Loucy (cell line): ENCODE measurements at regions not wholly inside any gene's neighbourhood (a gene's known extent, or its start where the extent isn't known, plus 50 kb on each side); places are given as distances from the start of the nearest gene placed in this dataset.

Source experiments
- H2AFZ ChIP-seq: fragments of 200-600 bp; sonication (generic); 2 replicates; pipeline ENCODE4 v1.6.0; 2016; ENCODE audit warnings: antibody characterized with exemption, mild to moderate bottlenecking, low read length, moderate library complexity
- H3F3A ChIP-seq: fragments of 200-600 bp; 2 replicates; pipeline ENCODE4 v1.6.0; 2016; ENCODE audit warnings: antibody characterized with exemption, low read depth, mild to moderate bottlenecking
- H3K27me3 ChIP-seq: fragments of 200-600 bp; sonication (generic); 2 replicates; pipeline ENCODE4 v1.6.1; 2014; ENCODE audit warnings: low read length, mild to moderate bottlenecking; ENCODE audit not compliant: insufficient read depth, poor library complexity, severe bottlenecking
- H3K36me3 ChIP-seq: fragments of 200-600 bp; sonication (generic); 2 replicates; pipeline ENCODE4 v1.6.1; 2016; ENCODE audit warnings: low read length; ENCODE audit not compliant: insufficient read depth
- H3K4me1 ChIP-seq: fragments of 200-600 bp; sonication (generic); 2 replicates; pipeline ENCODE4 v1.5.1; 2014; ENCODE audit warnings: low read length, mild to moderate bottlenecking; ENCODE audit not compliant: insufficient read depth, poor library complexity, severe bottlenecking
- H3K4me2 ChIP-seq: fragments of 200-600 bp; sonication (generic); 2 replicates; pipeline ENCODE4 v1.6.0; 2014; ENCODE audit warnings: antibody characterized with exemption, low read length, low read depth, mild to moderate bottlenecking; ENCODE audit not compliant: poor library complexity, severe bottlenecking
- H3K4me3 ChIP-seq: fragments of 200-600 bp; sonication (generic); 2 replicates; pipeline ENCODE4 v1.5.1; 2014; ENCODE audit warnings: low read length, mild to moderate bottlenecking, mixed read lengths; ENCODE audit not compliant: poor library complexity, severe bottlenecking
- H3K79me2 ChIP-seq: fragments of 200-600 bp; sonication (generic); 2 replicates; pipeline ENCODE4 v1.6.1; 2014; ENCODE audit warnings: low read length; ENCODE audit not compliant: insufficient read depth
- H3K9ac ChIP-seq: fragments of 200-600 bp; sonication (generic); 2 replicates; pipeline ENCODE4 v1.6.0; 2014; ENCODE audit warnings: mild to moderate bottlenecking, low read depth, low read length, moderate library complexity; ENCODE audit not compliant: poor library complexity, severe bottlenecking
- H3K9me2 ChIP-seq: fragments of 200-600 bp; sonication (generic); replicated peaks from 2 replicates; pipeline ENCODE4 v1.6.1; 2016; ENCODE audit warnings: low read depth, low read length, mixed read lengths
- H3K9me3 ChIP-seq: fragments of 200-600 bp; sonication (generic); 2 replicates; pipeline ENCODE4 v1.6.1; 2014; ENCODE audit warnings: mild to moderate bottlenecking, antibody characterized with exemption, low read length, low read depth; ENCODE audit not compliant: insufficient read depth
- H4K20me1 ChIP-seq: fragments of 200-600 bp; sonication (generic); 2 replicates; pipeline ENCODE4 v1.6.0; 2014; ENCODE audit warnings: antibody characterized with exemption, low read length, mild to moderate bottlenecking; ENCODE audit not compliant: insufficient read depth, poor library complexity, severe bottlenecking
- EZH2phosphoT487 ChIP-seq: fragments of 200-600 bp; IDR thresholded peaks from 2 replicates; pipeline ENCODE4 v1.6.1; 2018; ENCODE audit warnings: antibody characterized with exemption, mild to moderate bottlenecking, moderate library complexity, borderline replicate concordance
- TF ChIP-seq, protein P1 (sequence below): fragments of 200-600 bp; sonication (generic); conservative IDR thresholded peaks from 2 replicates; pipeline ENCODE4 v1.5.1; 2014; ENCODE audit warnings: mild to moderate bottlenecking, antibody characterized with exemption, low read length

DNA sequence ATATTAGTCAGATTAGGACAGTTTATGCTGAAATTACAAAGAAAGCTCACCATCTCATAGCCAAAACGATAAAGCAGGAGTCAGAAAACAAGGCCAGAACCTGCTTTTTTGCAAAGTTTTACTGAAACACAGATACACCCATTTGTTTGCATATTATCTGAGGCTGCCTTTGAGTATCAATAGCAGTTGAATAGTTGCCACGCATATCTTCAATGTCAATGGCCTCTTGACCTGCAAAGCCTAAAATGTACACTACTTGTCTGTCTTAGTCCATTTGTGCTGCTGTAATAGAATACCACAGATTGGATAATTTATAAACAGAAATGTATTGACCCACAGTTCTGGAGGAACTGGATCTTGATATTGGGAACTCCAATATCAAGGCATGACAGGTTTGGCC is 94.1 kb upstream of the NT5E start:
- TF ChIP-seq EZH2phosphoT487 = no peak
- TF ChIP-seq, protein P1, sequence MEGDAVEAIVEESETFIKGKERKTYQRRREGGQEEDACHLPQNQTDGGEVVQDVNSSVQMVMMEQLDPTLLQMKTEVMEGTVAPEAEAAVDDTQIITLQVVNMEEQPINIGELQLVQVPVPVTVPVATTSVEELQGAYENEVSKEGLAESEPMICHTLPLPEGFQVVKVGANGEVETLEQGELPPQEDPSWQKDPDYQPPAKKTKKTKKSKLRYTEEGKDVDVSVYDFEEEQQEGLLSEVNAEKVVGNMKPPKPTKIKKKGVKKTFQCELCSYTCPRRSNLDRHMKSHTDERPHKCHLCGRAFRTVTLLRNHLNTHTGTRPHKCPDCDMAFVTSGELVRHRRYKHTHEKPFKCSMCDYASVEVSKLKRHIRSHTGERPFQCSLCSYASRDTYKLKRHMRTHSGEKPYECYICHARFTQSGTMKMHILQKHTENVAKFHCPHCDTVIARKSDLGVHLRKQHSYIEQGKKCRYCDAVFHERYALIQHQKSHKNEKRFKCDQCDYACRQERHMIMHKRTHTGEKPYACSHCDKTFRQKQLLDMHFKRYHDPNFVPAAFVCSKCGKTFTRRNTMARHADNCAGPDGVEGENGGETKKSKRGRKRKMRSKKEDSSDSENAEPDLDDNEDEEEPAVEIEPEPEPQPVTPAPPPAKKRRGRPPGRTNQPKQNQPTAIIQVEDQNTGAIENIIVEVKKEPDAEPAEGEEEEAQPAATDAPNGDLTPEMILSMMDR = no peak
- H2AFZ ChIP-seq = no peak overlapping the region

DNA sequence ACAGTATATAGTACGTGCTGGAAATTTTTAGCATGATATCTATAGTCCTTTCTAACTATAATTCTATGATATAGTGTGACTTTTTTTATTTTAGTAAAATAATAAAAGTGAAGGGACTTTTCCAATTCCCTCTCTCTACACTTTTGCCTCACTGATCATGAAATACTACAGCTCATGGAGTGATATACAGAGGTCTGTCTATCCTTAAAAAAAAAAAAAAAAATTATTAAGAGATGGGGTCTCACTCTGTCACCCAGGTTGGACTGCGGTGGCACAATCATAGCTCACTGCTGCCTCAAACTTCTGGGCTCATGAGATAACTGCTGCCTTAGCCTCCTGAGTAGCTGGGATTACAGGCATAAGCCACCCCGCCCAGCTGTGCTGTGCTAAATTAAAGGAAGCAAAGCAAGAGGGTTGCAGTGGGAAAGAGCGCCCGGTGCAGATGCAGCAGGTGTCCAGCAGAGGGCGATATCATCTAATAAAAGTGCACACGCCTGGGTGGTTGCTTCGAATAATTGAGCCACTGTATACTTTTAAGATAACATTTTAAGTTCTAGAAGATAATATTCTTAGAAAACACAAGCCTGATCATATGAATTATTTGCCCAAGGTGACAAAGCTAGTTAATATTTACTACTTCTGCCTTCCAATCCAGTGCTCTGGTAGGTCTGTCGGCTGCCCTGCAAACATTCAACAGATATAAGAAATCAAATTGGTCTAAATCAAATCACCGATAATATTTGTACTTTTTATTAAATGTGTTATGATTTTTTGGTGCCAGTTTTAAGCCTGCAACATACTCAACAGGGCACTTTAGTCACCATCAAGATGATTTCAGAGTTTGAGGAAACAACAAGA is 94.9 kb upstream of the NT5E start:
- Histone ChIP-seq H3K9ac (no peak overlapping the region), H3K79me2 (no peaks in the 10 kb centered on the region), H4K20me1 (no peaks in the 10 kb centered on the region), H3K4me2 (no peak overlapping the region), H3K9me2 (no peaks in the 10 kb centered on the region), H3K36me3 (no peaks in the 10 kb centered on the region), H3K4me3 (no peak overlapping the region), H3K4me1 (peaks cover 5% of the 10 kb centered on the region), H3F3A (no peaks in the 10 kb centered on the region), H3K27me3 (no peaks in the 10 kb centered on the region), H2AFZ (no peak overlapping the region), H3K9me3 (no peaks in the 10 kb centered on the region)
- TF ChIP-seq, protein P1 = peak; percentile 96
- no peak for TF ChIP-seq EZH2phosphoT487

More for the DNA sequence above, 94.1 kb upstream of the NT5E start:
- peaks cover 5% of the 10 kb centered on the region for H3K4me1 ChIP-seq
- no peaks in the 10 kb centered on the region for H3F3A ChIP-seq
- H3K4me3 ChIP-seq = no peak overlapping the region
- no peak overlapping the region for H3K4me2 ChIP-seq
- no peak overlapping the region for H3K9ac ChIP-seq
- H3K27me3 ChIP-seq = no peaks in the 10 kb centered on the region
- no peaks in the 10 kb centered on the region for H3K36me3 ChIP-seq
- H3K9me3 ChIP-seq = no peaks in the 10 kb centered on the region
- H4K20me1 ChIP-seq = no peaks in the 10 kb centered on the region
- H3K9me2 ChIP-seq = no peaks in the 10 kb centered on the region
- H3K79me2 ChIP-seq = no peaks in the 10 kb centered on the region

DNA sequence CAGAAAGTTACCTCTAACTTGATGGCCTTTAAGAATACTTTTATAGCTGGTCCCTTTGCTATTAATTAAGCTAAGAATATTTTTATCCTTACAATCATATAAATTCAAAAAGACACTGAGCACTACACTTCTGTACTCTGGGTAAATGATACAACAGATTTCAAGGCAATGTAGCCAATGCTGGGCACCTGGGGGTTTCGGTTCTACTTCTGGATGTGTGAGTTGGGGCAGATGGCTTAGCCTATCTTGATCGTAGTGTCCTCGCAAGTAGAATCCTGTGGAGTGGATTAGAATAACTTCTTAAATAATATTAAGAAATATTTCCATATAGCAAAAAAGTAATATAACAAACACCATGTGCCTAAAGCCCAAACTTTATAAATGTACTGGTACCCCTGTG is 96.9 kb upstream of the NT5E start:
- no peaks in the 10 kb centered on the region for H3F3A ChIP-seq
- H3K36me3 ChIP-seq = no peaks in the 10 kb centered on the region
- H3K9ac ChIP-seq = no peak overlapping the region
- no peak for TF ChIP-seq EZH2phosphoT487
- TF ChIP-seq, protein P1 = no peak
- H2AFZ ChIP-seq = no peak overlapping the region
- no peaks in the 10 kb centered on the region for H3K27me3 ChIP-seq
- H3K9me2 ChIP-seq = no peaks in the 10 kb centered on the region
- no peaks in the 10 kb centered on the region for H3K79me2 ChIP-seq
- peaks cover 5% of the 10 kb centered on the region for H3K4me1 ChIP-seq
- H3K9me3 ChIP-seq = no peaks in the 10 kb centered on the region
- no peak overlapping the region for H3K4me3 ChIP-seq
- no peak overlapping the region for H3K4me2 ChIP-seq
- H4K20me1 ChIP-seq = no peaks in the 10 kb centered on the region
